ENCODE measurements at regions not wholly inside any gene's neighbourhood (a gene's known extent, or its start where the extent isn't known, plus 50 kb on each side); places are given as distances from the start of the nearest gene placed in this dataset.

DNA sequence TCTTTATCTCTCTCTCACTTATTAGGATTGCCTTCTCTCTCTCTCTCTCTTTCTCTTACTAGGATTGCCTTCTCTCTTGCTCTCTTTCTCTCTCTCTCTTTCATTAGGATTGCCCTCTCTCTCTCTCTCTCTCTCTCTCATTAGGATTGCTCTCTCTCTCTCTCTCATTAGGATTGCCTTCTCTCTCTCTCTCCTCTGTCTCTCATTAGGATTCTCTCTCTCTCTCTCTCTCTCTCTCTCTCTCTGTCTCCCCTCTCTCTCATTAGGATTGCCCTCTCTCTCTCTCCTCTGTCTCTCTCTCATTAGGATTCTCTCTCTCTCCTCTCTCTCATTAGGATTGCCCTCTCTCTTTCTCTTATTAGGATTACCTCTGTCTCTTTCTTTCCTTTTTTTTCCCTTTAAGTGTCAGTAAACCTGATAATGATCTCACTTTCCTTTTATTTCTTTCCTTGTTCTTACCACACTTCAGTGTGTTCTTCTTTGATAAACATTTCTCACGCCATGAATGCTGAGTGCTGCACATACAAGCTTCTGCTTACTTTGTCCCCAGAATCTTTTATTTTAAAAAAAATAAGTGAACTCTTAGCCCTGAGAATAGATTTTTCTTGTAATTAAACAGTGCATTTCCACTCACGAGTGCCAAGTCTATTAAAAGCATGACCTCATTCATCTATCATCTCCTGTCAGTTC, 243.4 kb upstream of the TBC1D5 start:
- no peak for DNase-seq (ENCODE audit: low spot score)

DNA sequence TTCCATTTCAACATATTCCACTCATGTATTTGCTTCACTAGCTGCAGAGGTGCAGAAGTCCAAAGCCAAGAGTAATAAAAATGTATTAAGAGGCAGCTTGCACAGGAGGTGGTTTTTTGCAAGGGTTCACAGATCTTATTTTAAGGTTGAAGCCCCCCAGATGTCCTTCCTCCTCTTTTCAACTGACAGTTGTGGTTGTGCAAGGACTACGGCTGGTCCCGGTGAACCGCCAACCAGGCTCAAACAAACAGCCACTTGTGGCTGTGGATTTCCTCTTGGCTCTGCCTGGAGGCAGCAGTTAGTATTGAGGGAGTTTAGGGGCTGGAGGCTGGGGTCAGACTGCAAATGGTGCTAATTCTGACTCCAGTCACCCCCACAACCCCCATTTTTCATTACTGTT, 240.7 kb upstream of the TBC1D5 start:
- no peak for DNase-seq (ENCODE audit: low spot score)

DNA sequence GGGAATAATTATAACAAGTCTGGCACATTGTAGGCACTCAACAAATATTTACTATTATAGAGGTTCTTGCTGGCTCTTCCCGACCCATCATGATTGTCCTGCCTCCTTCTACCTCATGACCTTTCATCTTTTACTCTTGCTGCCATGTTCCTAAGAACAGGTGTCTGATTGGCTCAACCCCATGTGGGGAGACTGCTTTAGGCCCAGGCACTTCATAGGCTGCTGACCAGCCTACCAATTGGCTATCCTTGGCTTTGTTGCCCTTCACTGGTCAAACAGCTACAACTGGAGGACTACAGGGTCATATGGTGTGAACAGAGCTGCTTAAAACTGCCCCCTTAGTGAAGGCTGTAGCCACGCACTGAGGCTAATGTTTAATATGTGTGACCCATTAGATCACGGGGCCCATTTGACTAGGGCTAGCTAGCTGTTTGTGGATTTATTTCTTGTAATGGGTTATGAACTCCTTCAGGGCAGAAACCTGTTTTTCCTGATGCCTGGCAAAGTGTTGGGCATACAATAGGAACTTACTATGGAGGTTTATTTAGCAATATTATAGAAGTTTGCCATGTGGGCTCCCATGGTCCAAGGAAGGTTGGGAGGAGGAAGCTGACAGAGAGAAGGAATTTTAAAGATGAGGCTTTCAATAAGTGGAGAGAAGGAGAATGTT, 239.9 kb upstream of the TBC1D5 start:
- no peak for DNase-seq (ENCODE audit: low spot score)

DNA sequence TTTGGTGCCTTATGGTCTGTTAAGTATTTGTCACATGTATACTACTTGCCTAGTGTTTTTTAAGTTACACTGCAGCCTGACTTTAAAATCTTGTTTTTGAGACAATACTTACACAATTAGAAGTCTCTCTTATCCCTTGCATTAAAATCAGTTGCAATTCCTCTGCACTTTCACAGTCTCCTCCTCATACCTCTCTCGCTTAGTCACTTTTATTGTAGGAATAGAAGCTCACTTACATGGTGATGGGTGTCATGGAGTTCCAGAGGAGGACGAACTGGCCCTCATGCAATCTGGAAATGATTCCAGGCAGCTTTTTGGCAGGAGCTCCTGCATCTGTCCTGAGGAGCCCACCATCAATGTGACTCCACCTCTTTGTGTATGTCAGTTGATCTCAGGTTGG, 238.4 kb upstream of the TBC1D5 start:
- no peak for DNase-seq (ENCODE audit: low spot score)

DNA sequence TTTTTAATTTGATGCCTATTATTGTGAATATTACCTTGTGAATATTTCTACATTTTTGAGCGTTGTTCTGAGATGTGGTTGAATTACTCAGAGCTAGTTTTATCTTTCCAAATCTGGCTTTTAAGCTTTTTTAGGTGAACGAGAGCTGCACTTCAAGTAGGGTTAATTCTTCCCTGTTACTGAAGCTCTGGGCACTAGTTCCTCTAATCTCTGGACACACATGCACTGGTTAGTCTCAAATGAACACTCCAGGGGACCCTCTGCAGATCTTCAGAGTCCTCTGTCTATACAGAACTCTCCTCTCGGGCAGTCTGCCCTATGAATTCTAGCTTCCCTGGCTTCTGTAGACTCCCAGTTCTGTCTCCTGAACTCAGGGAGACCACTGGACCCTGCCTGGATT, 237.5 kb upstream of the TBC1D5 start:
- no peak for DNase-seq (ENCODE audit: low spot score)

DNA sequence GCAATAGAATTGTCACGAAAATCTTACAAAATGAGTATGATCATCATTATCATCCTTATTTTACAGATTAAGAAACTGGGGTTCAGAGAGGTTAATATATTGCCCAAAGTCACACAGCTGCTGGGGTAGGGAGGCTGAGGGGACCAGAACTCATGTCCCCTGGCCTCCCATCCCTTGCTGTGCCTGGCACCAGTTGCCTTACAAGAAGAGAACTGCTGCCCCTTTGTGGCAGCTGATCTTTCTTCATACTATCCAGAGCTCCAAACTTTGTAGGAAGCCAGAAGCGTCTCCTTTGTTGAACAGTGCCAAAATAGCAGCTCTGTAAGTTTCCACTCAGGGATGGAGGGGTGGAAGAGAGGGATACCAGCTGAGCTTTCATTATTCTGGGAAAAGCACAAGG, 236.8 kb upstream of the TBC1D5 start:
- DNase-seq (ENCODE audit: low spot score) = peak; percentile 10

DNA sequence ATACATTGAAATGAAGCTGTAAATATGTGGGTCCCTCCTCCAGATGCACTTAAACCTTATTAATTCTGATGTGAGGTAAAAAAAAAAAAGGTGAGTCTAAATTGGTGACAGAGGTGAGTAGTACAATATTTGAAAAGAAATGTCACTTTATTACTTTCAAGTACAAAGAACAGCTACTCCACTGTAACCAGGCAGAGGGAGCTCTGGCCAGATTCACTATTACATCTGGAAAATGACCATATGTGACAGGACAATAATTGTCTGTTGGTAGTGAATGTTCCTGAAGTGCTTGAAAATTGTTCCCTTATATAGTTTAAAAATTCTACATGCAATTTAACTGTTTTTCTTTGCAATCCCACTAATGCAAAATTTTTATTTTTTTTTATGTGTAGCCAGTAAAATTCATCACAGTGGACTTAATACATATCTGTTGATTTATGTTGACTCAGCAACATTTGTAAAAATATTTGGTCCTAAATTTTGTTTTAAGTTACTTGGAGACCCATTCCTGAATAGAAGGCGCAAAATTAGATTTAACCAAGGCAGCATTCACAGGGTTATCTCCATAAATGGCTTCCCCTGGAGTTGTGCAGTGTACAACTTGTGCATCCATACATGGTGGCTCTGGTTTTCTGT, 231.9 kb upstream of the TBC1D5 start:
- DNase-seq (ENCODE audit: low spot score) = no peak

DNA sequence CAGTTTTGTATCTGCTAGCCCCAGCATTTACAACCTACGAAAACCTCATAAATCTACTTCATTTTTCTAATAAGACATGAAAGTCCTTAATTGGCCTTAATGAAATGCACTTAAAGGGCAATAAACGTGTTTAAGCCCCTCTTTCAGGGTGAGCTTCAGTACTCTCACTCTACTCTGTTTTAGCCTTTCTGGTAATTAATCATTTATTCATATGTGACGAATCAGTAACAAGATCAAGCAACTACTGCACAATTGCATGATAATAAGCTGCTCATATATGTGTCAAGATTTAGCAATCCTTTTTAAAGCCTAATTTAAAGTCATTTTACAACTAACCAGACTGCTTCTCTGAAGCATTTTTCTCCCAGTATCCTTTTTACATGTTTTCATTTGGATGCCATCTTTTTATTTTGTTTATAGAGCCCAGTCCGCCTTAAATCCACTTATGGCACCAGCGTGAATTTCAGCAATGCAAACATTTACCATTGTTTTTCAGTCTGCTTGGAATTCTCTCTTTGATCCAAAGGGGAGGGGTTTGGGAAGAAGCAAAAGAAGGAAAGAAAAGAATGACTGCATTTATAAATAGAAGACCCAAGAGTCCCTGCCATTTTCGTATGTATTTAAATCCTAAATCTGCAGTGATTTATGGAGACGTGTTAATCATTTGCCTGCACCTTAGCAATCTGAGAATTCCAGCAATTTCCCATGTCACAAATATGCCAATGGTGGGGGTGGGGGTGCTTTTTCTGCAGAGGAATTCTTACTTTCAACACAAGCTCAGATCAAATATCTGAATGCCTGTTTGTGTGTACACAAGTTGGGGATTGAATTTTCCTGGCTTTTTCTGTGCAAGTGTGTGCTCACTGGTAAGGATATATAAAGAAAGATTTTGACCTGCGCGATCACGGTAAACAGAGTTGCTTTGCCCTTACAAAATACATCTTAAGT, 230.8 kb upstream of the TBC1D5 start:
- no peak for DNase-seq (ENCODE audit: low spot score)

DNA sequence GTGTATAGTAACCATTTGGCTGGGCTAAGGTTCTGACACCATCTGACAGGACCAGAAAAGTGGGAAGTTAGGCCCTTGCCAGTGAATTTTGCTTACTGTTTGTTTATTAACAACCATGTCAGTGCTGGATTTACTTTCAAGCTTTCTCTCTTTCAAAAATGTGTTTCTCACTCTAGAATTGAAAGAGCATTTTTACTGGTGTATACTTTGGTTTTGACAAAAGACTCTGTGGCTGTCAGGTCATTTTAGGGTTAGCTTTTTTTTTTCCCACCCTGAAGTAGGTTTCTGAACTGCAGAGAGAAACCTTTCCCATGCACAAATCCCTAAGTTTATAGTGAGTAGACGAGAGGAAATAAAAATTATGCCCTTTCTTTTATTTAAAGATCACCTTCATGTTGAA, 230.0 kb upstream of the TBC1D5 start:
- no peak for DNase-seq (ENCODE audit: low spot score)

DNA sequence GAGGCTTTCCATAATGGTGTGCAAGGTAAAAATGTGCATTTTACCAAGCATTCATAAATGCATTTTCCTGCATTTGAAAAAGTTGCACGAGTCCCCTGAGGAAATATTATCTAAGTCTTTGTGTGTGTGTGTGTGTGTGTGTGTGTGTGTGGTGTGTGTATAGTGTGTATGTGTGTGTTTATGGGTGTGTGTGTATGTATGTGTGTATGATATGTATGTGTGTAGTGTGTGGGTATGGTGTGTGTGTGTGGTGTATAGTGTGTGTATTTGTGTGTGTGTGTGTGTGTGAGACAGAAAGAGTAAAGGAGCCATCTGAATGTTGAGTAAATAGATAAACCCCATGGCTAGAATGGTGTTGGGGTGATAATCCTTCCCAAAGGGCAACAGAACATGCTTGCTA, 229.6 kb upstream of the TBC1D5 start:
- DNase-seq (ENCODE audit: low spot score) = no peak

DNA sequence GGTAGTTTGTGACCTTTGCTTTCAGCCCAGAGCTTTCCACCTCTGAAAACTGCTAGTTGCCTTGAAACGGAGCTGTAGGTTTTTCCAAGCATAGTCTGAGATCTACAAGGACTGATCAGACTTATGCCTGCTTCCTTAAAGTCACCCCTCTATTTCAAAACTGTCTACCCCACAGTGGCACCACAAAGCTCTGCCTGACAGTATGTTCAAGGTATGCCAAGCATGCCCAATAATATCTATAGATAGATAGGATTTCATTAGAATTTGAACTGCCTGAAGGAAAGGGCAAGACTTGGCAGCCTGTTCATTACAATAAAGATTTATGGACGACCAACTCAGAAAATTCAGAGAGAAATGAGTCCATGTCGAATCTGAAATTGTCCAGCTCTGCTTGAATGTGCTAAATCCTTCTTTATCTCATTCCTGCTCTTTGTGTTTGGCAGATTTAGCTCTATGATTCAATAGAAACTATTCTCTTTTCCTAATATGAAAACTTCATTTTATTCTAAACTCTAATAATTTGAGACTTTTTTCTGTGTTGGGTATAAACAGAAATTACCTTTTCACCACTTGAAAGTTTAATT, 227.6 kb upstream of the TBC1D5 start:
- no peak for DNase-seq (ENCODE audit: low spot score)

DNA sequence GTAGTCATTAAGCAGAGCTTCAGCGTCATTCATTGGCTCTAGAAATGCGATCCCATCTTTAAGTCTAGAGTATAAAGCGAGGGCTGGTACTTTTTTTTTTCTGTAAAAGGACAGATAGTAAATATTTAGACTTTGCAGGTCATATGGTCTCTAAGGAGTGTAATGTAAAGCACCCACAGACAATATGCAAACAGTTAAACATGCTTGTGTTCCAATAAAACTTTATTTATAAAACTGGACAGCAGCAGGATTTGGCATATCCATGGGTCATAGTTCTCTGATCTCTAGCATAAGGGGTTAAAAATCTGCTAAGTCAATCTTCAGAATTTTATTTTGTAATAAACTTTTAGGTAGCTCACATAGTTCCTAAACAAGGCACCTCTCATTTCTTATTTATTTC, 226.8 kb upstream of the TBC1D5 start:
- DNase-seq (ENCODE audit: low spot score) = no peak

DNA sequence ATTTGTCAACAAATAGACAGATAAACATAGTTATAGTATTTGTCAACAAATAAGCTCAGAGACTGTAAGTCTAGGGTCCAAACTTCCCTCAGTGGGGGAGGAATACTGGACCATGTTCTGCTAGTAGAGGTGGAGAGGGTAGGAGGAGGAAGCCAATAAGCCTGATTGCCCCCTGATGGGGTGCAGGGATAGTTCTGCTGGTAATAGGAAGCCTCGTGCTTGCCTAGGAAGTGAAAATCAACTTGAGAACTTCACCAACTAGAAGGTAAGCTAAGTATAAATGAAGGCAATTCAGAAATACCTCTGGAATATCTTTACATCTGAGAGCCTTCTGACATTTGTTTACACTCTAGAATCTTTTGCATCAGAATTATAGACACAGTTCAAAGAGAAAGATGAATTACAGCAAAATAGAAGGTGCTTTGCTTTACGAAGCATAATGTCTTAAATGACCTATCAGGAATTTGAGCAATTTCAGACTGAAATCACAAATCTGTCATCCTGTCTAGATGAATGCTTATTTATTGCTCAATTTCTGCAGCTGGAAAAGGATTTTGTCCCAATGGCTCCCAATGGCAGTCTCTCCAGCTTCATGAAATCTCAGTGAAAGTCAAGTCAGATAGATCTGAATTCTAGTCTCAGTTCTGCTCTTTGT, 225.6 kb upstream of the TBC1D5 start:
- no peak for DNase-seq (ENCODE audit: low spot score)

DNA sequence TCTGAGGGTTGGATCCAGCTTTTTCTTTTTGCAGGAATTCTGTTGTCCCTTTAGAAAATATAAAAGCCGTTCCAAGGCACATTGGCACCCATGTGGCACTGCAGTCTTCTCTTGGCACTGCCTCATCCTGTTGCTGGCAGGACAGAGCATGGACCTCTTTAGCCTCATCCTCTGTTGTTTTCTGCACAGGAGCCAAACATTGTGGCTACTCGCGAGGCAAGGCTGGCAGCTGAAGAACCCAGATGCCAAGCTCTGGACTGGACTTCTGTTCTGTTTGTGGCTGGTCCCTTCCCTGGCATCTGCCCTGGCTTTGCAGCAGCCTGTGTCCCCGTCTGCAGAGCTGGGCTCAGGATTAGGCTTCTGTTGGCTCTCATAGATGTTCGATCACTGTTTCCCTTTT, 224.7 kb upstream of the TBC1D5 start:
- DNase-seq (ENCODE audit: low spot score) = no peak

DNA sequence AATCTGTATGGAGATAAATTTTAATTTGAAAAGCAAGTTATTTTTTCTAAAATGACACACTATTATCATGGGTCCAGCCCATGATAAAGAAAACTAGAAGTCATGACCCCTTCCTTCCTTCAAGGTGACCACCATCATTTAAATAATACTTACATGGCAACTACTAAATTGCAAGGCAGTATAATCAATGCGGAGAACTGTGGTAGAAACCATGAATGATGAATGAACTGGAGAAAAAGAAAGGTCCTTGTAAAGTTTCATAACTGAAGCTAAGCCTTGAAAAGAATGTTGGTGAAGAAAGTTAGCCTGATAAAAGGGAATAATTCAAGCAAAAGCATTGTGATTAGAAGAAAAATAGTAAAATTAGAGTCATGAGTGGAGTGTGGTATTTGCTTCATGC, 222.9 kb upstream of the TBC1D5 start:
- no peak for DNase-seq (ENCODE audit: low spot score)

DNA sequence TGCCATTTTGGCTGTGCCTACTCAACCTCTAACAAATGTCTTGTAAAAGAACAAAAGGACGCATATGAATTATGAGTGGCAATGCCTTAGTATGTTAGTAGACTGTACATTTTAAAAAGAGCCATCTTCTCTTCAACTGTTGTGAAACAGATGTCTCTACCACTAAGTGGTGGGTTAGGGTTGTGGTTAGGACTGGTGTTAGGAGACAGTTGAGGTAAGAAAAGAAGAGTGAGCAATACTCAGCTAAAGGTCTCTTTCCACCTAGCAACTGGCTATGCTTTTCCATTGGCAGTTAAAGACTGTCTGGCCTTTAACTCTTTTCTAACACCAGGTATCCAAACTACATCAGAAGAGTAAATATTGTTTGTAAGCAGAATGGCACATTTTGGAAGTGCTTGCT, 221.7 kb upstream of the TBC1D5 start:
- DNase-seq (ENCODE audit: low spot score) = no peak

DNA sequence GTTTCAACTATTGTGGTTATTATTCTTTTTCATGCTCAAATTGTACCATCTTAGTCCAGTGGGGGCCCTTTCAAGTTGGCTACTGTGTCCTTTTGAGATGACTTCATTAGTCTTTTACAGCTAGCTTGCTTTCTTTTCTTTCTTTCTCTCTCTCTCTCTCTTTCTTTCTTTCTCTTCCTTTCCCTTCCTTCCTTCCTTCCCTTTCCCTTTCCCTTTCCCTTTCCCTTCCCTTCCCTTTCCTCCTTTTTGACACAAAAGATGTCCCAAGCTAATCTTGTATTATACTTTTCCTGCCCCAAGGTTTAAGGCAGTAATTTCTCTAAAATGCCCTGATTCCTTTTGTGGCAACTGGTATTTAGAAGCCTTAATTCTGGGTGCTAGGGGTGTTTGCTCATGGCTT, 213.0 kb upstream of the TBC1D5 start:
- DNase-seq (ENCODE audit: low spot score) = no peak

DNA sequence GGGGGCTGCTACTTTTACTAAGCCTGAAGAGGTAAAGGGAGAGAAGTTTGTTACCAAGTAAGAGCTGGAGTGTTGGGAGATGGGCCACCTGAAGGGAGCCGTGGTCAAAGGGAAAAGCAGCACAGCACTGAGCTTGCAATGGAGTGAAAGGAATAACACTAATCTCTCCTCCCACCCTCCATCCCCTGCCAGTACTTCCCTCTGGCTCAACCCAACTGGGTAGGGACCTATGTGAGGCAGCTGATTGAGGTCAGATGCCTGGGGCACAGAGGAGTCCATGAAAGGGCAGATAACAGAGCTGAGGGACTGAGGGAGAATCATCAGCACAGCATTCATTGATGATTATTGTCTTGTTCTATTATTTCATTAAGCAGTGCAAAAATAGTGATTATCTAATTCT, 212.4 kb upstream of the TBC1D5 start:
- DNase-seq (ENCODE audit: low spot score) = no peak

DNA sequence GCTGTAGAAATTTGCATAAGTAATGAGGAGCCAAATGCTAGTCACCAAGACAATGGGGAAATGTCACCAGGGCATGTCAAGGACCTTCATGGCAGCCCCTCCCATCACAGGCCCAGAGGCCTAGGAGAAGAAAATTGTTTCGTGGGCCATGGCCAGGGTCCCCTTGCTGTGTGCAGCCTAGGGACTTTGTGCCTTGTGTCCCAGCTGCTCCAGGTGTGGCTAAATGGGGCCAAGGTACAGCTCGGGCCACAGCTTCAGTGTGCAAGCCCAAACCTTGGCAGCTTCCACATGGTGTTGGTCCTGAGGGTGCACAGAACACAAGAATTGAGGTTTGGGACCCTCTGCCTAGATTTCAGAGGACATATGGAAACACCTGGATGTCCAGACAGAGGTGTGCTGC, 208.8 kb upstream of the TBC1D5 start:
- DNase-seq (ENCODE audit: low spot score) = no peak

DNA sequence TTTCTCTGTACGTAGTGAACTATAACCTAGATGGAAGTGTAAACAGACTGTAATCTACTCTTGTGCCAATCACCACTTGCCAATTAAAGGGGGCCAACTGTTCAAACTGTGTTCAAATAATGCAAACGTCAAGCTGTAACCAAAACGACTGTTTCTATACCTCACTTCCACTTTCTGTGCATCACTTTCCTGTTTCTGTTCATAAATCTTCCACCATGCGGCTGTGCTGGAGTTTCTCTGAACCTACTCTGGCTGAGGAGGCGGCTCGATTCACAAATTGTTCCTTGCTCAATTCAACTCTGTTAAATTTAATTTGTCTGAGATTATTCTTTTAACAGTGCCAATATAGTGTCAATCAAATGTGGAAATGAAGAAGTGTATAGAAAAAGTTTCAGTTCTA, 206.7 kb upstream of the TBC1D5 start:
- DNase-seq (ENCODE audit: low spot score) = no peak

DNA sequence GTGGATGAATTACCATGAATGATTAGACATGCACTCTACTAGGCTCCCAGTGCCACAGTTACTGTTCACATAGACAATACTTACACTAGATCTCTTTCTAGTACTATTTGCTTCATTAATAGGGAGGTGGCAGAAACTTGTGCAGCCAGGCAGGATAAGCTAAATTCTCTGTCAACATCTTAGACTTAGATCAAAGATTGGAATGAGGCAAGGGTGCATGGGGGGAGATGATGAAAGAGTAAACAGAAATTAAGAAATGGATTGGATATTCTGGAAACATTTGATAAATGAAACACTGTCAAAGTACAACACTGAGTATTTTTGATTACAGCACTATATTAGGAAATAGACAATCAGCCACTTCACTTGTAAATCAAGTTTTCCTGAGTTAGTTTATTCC, 205.4 kb upstream of the TBC1D5 start:
- no peak for DNase-seq (ENCODE audit: low spot score)
